Pancreas (tissue), 10 donors: ENCODE measurements at regions not wholly inside any gene's neighbourhood (a gene's known extent, or its start where the extent isn't known, plus 50 kb on each side); places are given as distances from the start of the nearest gene placed in this dataset.

ENCODE experiments used
- ATAC-seq, 4 donors: fragments of 200-7000 bp; cut with Tn5 transposase; one replicate each; pipeline versions ENCODE4 v1.8.0 to v1.9.1; 2020; ENCODE audit warnings: mild to moderate bottlenecking in 4 of 4, moderate library complexity in 4 of 4
- DNase-seq, 6 donors: peaks; one replicate each; pipeline ENCODE4 v3.0.0-alpha.2; 2020
- FAIRE-seq: peaks from 2 replicates; lab custom pipeline; 2012; peaks lifted over from hg19 to GRCh38; lab: Jason Lieb, UNC
- H3K27ac ChIP-seq, 4 donors: fragments of 200-600 bp; sonication (generic); 1 replicate in 3 of 4; 2 replicates in 1 of 4; pipeline versions ENCODE4 v1.5.0 to v1.8.0; 2020
- H3K27me3 ChIP-seq, 4 donors: fragments of 200-600 bp; one replicate each; pipeline ENCODE4 v1.8.0; 2021
- H3K36me3 ChIP-seq, 3 donors: fragments of 200-600 bp; sonication (generic) in 1 of 3; one replicate each; pipeline versions ENCODE4 v1.5.0 to v1.8.0; 2020 to 2021
- H3K4me1 ChIP-seq, 3 donors: fragments of 200-600 bp; one replicate each; pipeline ENCODE4 v1.8.0; 2021
- H3K4me3 ChIP-seq, 4 donors: fragments of 200-600 bp; sonication (generic) in 2 of 4; one replicate each; pipeline versions ENCODE4 v1.5.0 to v1.8.0; 2020 to 2021
- H3K9me3 ChIP-seq, 4 donors: fragments of 200-600 bp; one replicate each; pipeline ENCODE4 v1.8.0; 2021
- CTCF ChIP-seq, 4 donors: fragments of 200-600 bp; sonication (generic) in 3 of 4; IDR thresholded peaks; one replicate each; pipeline versions ENCODE4 v1.5.0 to v1.8.0; 2021; ENCODE audit warnings: antibody characterized with exemption in 4 of 4
- whole genome bisulfite sequencing, 2 donors: extraction: QIAGEN DNeasy Blood & Tissue Kit; methylation state at CpG; one replicate each; pipeline ENCODE4 v1.1.7; 2013; 5-methylcytosine and 5-hydroxymethylcytosine counted together
- intact Hi-C, 3 donors: fragments of 100-400 bp; cut with DNase I; formaldehyde crosslinking; loops; one replicate each; pipeline versions ENCODE4 v1.11.1 to v1.14.2; 2022
- donor health status: healthy with polysubstance abuse.
- donor health status: DM: no; HTN: no; CAD: no; lungs with moderate emphysema.
- donor health status: DM: no; HTN: no; CAD: no.
- donor health status: control.
- donor health status: control.
- donor health status: Bipolar disorder and iron deficiency.
- donor health status: DM: yes; HTN: yes; CAD: no.
- donor health status: DM: no; HTN: no; CAD: no.
- donor health status: DM: no; HTN: no; CAD: no.
- donor health status: DM: yes; HTN: yes; CAD: no.

GRCh38 chr4:120636120-120636630, 286.4 kb downstream of the PRDM5 start:
- no peak for FAIRE-seq
- intact Hi-C loops: no loop called here

GRCh38 chr4:120633810-120634209, 288.7 kb downstream of the PRDM5 start:
- no peaks in the 10 kb centered on the region for H3K9me3 ChIP-seq
- no peak for FAIRE-seq
- no peak for TF ChIP-seq CTCF (IDR thresholded peaks at IDR 0.05)
- no peak for DNase-seq
- intact Hi-C loops: no loop called here
- H3K27me3 ChIP-seq: no peaks in the 10 kb centered on the region
- H3K4me3 ChIP-seq: no peak overlapping the region
- no peak for ATAC-seq
- no peaks in the 10 kb centered on the region for H3K36me3 ChIP-seq
- H3K4me1 ChIP-seq: no peaks in the 10 kb centered on the region
- H3K27ac ChIP-seq: no peak overlapping the region

More at GRCh38 chr4:120636120-120636630, 286.4 kb downstream of the PRDM5 start:
- Histone ChIP-seq H3K36me3 (no peaks in the 10 kb centered on the region), H3K4me3 (no peak overlapping the region), H3K27ac (no peak overlapping the region), H3K9me3 (no peaks in the 10 kb centered on the region), H3K27me3 (no peaks in the 10 kb centered on the region), H3K4me1 (no peaks in the 10 kb centered on the region)
- ATAC-seq: no peak
- TF ChIP-seq CTCF (IDR thresholded peaks at IDR 0.05): no peak
- DNase-seq: no peak
- 86 to 91% methylated on average over 6 of the region's 6 CpGs for WGBS, 2 donors

GRCh38 chr4:120630427-120630826, 292.1 kb downstream of the PRDM5 start:
- no peak overlapping the region for H3K4me3 ChIP-seq
- FAIRE-seq (no peak), DNase-seq (no peak), ATAC-seq (no peak)
- H3K27me3 ChIP-seq: no peaks in the 10 kb centered on the region
- intact Hi-C loops: no loop called here
- 80 to 96% methylated on average over 1 of the region's 1 CpG for whole genome bisulfite sequencing, 2 donors
- H3K36me3 ChIP-seq: no peaks in the 10 kb centered on the region
- no peak overlapping the region for H3K27ac ChIP-seq
- no peaks in the 10 kb centered on the region for H3K9me3 ChIP-seq
- TF ChIP-seq CTCF (IDR thresholded peaks at IDR 0.05): no peak
- H3K4me1 ChIP-seq: no peaks in the 10 kb centered on the region

- ATAC-seq: no peak
- Histone ChIP-seq H3K27ac (no peak overlapping the region), H3K36me3 (no peaks in the 10 kb centered on the region), H3K4me1 (no peaks in the 10 kb centered on the region), H3K4me3 (no peak overlapping the region), H3K27me3 (no peaks in the 10 kb centered on the region), H3K9me3 (no peaks in the 10 kb centered on the region)
- DNase-seq: no peak
- TF ChIP-seq CTCF (IDR thresholded peaks at IDR 0.05): no peak
- 61 to 66% methylated on average over 3 of the region's 3 CpGs for WGBS, 2 donors
- FAIRE-seq: no peak
- intact Hi-C loops: no loop called here
Measured at GRCh38 chr4:120629546-120630108, 292.9 kb downstream of the PRDM5 start.

- FAIRE-seq (no peak), ATAC-seq (no peak), DNase-seq (no peak)
- intact Hi-C loops: no loop called here
- Histone ChIP-seq H3K4me3 (no peak overlapping the region), H3K27ac (no peak overlapping the region), H3K9me3 (no peaks in the 10 kb centered on the region), H3K4me1 (no peaks in the 10 kb centered on the region), H3K27me3 (no peaks in the 10 kb centered on the region), H3K36me3 (no peaks in the 10 kb centered on the region)
- TF ChIP-seq CTCF (IDR thresholded peaks at IDR 0.05): no peak
Measured at GRCh38 chr4:120622601-120623000, 299.9 kb downstream of the PRDM5 start.
